ENCODE measurements at regions not wholly inside any gene's neighbourhood (a gene's known extent, or its start where the extent isn't known, plus 50 kb on each side); places are given as distances from the start of the nearest gene placed in this dataset.

- intact Hi-C loops (cut with DNase I): no loop called here
- WGBS (ENCODE audit: insufficient coverage, low coverage, low lambda C conversion rate, missing lambda C conversion rate): 67% methylated on average over 1 of the region's 1 CpG
- ATAC-seq: no peak
These were observed 365.1 kb upstream of the NUDT12 start for GRCh38 chr5:103927739-103928138.

DNA sequence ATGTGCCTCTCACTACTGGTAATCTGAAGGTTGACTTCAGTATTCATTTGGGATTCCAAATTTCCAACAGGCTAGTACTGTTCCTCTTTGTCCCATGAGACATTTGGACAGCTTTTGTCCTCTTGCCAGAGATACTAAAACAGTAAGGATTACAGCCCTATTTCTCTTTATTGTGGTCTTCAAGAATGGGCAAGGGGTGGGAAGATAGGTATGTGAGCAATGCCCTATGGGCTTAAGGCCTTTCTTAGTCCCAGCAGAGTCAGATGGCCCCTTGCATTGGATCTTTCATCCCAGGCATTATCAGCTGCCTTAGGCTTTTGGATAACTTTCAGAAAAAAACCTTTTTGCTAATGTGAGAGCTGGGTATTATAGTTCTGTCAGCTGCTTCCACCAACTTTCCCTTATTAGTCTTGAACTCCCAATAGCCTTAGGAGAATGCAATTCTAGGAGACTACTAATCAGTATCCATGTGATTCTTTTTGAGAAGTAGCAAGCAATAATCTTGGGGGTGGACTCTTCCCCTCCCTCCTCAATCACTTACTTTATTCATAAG, 361.1 kb upstream of the NUDT12 start:
- H3K27me3 ChIP-seq: no peaks in the 10 kb centered on the region
- H3K27ac ChIP-seq: no peak overlapping the region
- H3K4me1 ChIP-seq: no peaks in the 10 kb centered on the region
- H3K9me3 ChIP-seq: no peaks in the 10 kb centered on the region
- no peaks in the 10 kb centered on the region for H3K36me3 ChIP-seq
- intact Hi-C loops (cut with DNase I): no loop called here
- ATAC-seq (no peak), DNase-seq (no peak)
- TF ChIP-seq POLR2A (IDR thresholded peaks at IDR 0.05): no peak
- TF ChIP-seq, protein P1, sequence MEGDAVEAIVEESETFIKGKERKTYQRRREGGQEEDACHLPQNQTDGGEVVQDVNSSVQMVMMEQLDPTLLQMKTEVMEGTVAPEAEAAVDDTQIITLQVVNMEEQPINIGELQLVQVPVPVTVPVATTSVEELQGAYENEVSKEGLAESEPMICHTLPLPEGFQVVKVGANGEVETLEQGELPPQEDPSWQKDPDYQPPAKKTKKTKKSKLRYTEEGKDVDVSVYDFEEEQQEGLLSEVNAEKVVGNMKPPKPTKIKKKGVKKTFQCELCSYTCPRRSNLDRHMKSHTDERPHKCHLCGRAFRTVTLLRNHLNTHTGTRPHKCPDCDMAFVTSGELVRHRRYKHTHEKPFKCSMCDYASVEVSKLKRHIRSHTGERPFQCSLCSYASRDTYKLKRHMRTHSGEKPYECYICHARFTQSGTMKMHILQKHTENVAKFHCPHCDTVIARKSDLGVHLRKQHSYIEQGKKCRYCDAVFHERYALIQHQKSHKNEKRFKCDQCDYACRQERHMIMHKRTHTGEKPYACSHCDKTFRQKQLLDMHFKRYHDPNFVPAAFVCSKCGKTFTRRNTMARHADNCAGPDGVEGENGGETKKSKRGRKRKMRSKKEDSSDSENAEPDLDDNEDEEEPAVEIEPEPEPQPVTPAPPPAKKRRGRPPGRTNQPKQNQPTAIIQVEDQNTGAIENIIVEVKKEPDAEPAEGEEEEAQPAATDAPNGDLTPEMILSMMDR (IDR thresholded peaks at IDR 0.05): no peak
- no peak overlapping the region for H3K4me3 ChIP-seq

More at GRCh38 chr5:103927739-103928138, 365.1 kb upstream of the NUDT12 start:
- no peak overlapping the region for H3K27ac ChIP-seq
- H3K9me3 ChIP-seq: no peaks in the 10 kb centered on the region
- no peak for TF ChIP-seq POLR2A (IDR thresholded peaks at IDR 0.05)
- TF ChIP-seq, protein P1 (IDR thresholded peaks at IDR 0.05): no peak
- H3K36me3 ChIP-seq: no peaks in the 10 kb centered on the region
- DNase-seq: no peak
- H3K27me3 ChIP-seq: no peaks in the 10 kb centered on the region
- H3K4me3 ChIP-seq: no peak overlapping the region
- no peaks in the 10 kb centered on the region for H3K4me1 ChIP-seq

DNA sequence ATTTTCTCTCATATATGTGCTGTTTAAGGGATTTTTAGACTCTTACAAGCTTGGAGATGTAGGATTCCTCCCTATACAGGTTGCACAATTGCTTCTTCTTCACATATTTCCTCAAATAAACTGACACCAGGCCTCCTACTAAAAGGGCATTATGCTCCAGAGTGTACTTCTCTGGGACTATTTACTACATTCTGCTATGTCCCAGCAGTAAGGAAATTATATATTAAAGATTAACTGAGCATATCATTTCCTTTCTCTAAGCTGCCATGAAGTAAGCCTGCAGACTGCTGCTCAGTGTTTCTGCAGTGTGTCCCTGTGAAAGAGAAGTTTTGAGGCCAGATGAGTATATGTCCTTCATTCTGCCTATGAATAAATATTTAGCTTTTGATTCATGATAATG, 356.9 kb upstream of the NUDT12 start:
- no peaks in the 10 kb centered on the region for H3K4me1 ChIP-seq
- no peak for TF ChIP-seq POLR2A (IDR thresholded peaks at IDR 0.05)
- TF ChIP-seq, protein P1 (IDR thresholded peaks at IDR 0.05): no peak
- DNase-seq (no peak), ATAC-seq (no peak)
- intact Hi-C loops (cut with DNase I): no loop called here
- H3K27ac ChIP-seq: no peak overlapping the region
- H3K9me3 ChIP-seq: no peaks in the 10 kb centered on the region
- no peaks in the 10 kb centered on the region for H3K27me3 ChIP-seq
- no peaks in the 10 kb centered on the region for H3K36me3 ChIP-seq
- H3K4me3 ChIP-seq: no peak overlapping the region

- H3K9me3 ChIP-seq: no peaks in the 10 kb centered on the region
- TF ChIP-seq, protein P1 (IDR thresholded peaks at IDR 0.05): no peak
- TF ChIP-seq POLR2A (IDR thresholded peaks at IDR 0.05): no peak
- H3K36me3 ChIP-seq: no peaks in the 10 kb centered on the region
- ATAC-seq (no peak), DNase-seq (no peak)
- H3K4me1 ChIP-seq: no peaks in the 10 kb centered on the region
- intact Hi-C loops (cut with DNase I): no loop called here
- no peak overlapping the region for H3K4me3 ChIP-seq
- no peaks in the 10 kb centered on the region for H3K27me3 ChIP-seq
- no peak overlapping the region for H3K27ac ChIP-seq
These were observed 356.2 kb upstream of the NUDT12 start for GRCh38 chr5:103918668-103919367.

- DNase-seq (no peak), ATAC-seq (no peak)
- no peaks in the 10 kb centered on the region for H3K36me3 ChIP-seq
- H3K4me1 ChIP-seq: no peaks in the 10 kb centered on the region
- intact Hi-C loops (cut with DNase I): no loop called here
- no peak overlapping the region for H3K4me3 ChIP-seq
- TF ChIP-seq POLR2A (IDR thresholded peaks at IDR 0.05): no peak
- TF ChIP-seq, protein P1 (IDR thresholded peaks at IDR 0.05): no peak
- 89% methylated on average over 1 of the region's 1 CpG for WGBS (ENCODE audit: insufficient coverage, low coverage, low lambda C conversion rate, missing lambda C conversion rate)
- H3K9me3 ChIP-seq: no peaks in the 10 kb centered on the region
- H3K27ac ChIP-seq: no peak overlapping the region
- no peaks in the 10 kb centered on the region for H3K27me3 ChIP-seq
These were observed 352.5 kb upstream of the NUDT12 start for GRCh38 chr5:103915081-103915480.

All from right lobe of liver (tissue), 6 donors.